SW480 (cell line): ENCODE measurements at regions not wholly inside any gene's neighbourhood (a gene's known extent, or its start where the extent isn't known, plus 50 kb on each side); places are given as distances from the start of the nearest gene placed in this dataset.
A peak's percentile ranks its signal among the peaks of the same experiment; 100 is the strongest.
"Not testable (repeated sequence)": the region's sequence is repeated elsewhere in the genome, so short reads cannot be mapped to it uniquely, and the experiment has no call there.

Source experiments
- DNase-seq: peaks from one replicate; pipeline ENCODE4 v3.0.0-alpha.2; 2016; ENCODE audit warnings: low spot score

GRCh38 chr3:5545719-5546118 is 358.2 kb downstream of the EDEM1 start:
- DNase-seq = no peak

GRCh38 chr3:5553203-5553602 is 365.7 kb downstream of the EDEM1 start:
- DNase-seq = no peak

- no peak for DNase-seq
These were observed 366.8 kb downstream of the EDEM1 start for GRCh38 chr3:5554245-5554747.

DNA sequence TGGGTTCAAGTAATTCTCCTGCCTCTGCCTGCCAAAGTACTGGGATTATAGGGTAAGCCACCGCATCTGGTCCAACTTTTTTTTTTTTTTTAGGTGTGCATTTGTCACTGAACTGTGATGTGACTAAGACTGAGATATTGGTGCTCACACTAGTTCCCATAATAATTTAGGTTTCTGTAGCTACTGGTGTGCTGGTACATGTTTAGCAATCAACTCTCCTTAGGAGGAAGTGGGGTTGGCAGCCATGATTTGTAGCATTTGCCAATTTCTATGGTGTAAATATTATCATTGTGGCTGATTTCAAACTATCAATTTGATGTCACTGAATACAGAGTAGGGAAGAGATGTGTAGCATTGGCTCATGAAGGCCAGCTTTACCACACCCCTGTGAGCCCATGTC is 372.7 kb downstream of the EDEM1 start:
- no peak for DNase-seq

GRCh38 chr3:5563537-5564277 is 376.2 kb downstream of the EDEM1 start:
- DNase-seq = peak; percentile 45

GRCh38 chr3:5564278-5564666 is 376.8 kb downstream of the EDEM1 start:
- no peak for DNase-seq

GRCh38 chr3:5565026-5565425 is 377.5 kb downstream of the EDEM1 start:
- DNase-seq = no peak

- no peak for DNase-seq
These were observed 379.6 kb downstream of the EDEM1 start for GRCh38 chr3:5567113-5567512.

- no peak for DNase-seq
These were observed 380.9 kb downstream of the EDEM1 start for GRCh38 chr3:5568451-5568850.

GRCh38 chr3:5569152-5569551 is 381.6 kb downstream of the EDEM1 start:
- no peak for DNase-seq

DNA sequence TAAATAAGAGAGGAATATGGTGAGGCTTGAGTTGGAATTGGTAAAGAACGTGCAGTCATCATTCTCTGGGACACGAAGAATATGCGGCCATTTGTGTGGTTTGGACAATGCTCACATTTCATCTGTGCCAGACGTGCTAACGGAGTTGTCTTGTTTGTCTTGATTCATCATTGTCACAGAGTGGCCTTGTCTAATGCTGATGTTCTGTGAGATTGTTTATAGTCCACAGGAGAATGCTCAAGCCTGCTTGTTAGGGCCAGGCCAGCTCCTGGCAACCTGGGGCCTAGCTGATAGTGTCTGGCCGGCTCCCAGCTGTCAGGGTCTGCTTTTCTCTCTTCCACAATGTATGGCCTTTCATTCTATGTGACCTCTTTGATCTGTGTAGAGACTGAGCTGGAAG is 384.7 kb downstream of the EDEM1 start:
- DNase-seq = no peak

DNA sequence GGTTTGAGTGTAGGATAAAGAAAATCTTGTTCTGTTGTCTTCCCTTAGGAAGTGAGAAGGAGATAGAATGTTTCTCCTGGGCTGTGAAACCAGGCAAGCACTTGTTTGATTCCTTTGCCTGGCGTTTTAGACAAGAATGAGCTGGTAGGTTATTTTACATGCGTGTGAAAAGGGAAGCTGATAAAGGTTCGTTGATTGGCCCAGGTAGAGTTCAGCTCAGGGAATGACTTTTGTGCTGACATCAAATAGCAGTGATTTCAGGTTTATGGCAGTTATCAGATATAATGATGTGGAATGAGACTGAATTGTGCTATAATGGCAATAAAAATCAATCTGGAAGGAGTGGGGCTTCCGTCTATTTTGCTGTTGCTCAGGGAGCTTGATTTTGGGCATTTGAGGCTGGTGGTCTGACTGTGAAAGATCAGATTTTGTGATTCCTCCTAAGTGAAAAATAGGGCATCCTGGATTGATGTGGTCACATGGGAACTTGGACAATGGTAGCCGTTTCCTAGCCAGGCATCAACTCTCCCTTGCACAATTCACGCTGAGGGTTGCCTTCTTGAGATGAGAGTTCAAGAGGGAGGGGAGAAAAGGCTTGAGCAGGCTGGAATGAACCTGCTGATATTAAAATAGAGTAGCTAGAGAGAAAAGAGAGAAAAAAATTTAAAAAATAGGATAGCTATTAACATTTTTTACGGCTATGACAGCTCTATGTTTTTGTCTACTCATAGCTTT is 388.9 kb downstream of the EDEM1 start:
- no peak for DNase-seq

DNA sequence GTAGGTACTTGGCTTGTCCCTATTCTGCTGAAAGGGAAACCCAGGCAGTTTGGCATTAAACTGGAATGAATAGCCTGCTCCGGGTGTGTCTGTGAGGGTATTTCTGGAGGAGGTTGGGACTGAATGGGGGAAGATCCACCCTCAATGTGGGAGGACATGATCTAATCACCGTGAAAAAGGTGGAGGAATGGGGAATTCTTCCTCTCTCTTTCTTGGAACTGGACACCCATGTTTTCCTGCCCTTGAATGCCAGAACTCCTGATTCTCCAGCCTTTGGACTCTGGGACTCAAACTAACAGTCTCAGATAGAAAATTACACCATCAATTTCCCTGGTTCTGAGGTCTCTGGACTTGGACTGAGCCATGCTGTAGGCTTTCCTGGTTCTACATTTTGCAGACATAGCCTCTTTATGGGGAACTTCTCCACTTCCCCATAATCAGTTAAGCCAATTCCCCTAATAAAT is 391.7 kb downstream of the EDEM1 start:
- DNase-seq = no peak

DNA sequence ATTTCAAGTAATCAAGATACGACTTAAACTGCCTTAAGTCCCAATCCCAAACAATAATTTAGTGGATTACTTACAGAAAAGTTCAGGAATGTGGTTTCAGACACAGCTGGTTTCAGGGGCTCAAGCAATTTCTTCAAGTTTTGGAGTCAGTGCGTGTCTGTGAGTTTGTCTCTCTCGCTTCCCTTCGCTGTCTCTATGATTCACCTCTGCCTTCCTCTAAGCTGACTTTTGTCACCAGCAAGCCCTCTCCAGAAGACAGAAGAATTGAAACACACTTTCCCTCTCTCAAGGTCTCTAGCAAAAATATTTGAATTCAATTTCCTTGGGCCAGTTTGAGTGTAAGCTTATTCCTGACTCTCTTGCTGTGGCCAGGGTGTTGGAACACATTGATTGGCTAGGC is 392.4 kb downstream of the EDEM1 start:
- DNase-seq = no peak

DNA sequence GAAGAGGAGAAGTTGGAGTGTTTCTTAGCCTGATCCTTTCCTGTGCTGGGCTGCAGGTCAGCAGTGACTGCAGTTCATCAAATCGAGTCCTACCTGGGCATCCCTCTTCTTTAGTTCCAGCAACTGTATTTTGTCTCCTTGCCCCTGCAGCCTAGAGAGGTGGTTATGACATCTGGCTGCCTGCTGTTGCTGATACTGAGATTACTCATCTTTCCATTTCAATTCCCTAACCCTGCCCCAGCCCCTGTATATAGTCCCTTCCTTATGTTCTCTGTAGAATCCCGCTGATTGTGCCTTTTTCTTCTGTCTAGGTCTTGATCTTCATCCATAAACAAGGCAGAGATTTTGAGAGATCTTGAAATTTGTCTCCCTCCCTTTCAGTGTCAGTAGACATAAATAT is 393.3 kb downstream of the EDEM1 start:
- no peak for DNase-seq

GRCh38 chr3:5581743-5582142 is 394.2 kb downstream of the EDEM1 start:
- no peak for DNase-seq

DNA sequence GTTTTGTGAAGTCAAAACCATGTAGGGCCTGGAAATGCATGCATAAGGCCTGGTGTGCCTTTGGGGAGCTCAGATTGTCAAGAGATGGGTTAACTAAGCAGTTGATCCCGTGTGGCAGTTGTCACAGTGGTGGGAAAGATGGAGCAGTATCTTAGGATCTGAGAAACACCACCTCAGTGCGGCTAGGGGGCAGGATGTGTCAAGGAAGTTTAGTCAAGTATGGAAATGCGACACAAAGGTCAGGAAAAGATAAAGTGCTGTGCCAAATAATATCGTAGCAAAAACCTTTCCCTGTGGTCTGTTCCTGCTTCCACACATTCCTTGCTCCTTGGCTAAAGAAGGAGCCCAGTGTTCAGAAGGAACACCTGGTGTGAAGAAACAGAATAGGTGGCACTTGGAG is 396.4 kb downstream of the EDEM1 start:
- no peak for DNase-seq

- no peak for DNase-seq
These were observed 397.6 kb downstream of the EDEM1 start for GRCh38 chr3:5585085-5585484.

GRCh38 chr3:5606884-5607472 is 419.5 kb downstream of the EDEM1 start:
- no peak for DNase-seq

- no peak for DNase-seq
These were observed 420.1 kb downstream of the EDEM1 start for GRCh38 chr3:5607581-5607980.

- DNase-seq = not testable (repeated sequence)
These were observed 421.5 kb downstream of the EDEM1 start for GRCh38 chr3:5608971-5609370.

DNA sequence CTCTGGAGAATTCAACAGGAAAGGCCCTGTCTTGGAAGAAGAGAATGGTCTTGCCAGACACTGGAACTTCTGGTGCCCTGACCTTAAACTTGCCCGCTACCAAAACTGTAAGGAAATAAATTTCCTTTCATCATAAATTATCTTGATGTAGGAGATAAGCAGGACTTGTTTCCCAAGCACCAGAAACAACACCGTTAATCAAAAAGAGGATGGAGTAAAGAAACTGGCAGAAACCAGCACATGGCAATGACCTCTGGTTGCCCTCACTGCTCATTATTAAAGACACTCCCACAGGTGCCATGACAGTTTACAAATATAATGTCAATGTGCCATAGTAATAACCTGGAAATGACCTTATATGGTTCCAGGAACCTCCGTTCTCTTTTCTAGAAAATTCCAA is 426.1 kb downstream of the EDEM1 start:
- DNase-seq = no peak

GRCh38 chr3:5616873-5617272 is 429.4 kb downstream of the EDEM1 start:
- DNase-seq = no peak
